Fibroblast of the conjunctiva (primary cell): ENCODE measurements at regions not wholly inside any gene's neighbourhood (a gene's known extent, or its start where the extent isn't known, plus 50 kb on each side); places are given as distances from the start of the nearest gene placed in this dataset.
"Not testable (repeated sequence)": the region's sequence is repeated elsewhere in the genome, so short reads cannot be mapped to it uniquely, and the experiment has no call there.

Experiments used
- DNase-seq: peaks from one replicate; pipeline ENCODE4 v3.0.0-alpha.2; 2010; ENCODE audit warnings: low read depth

DNA sequence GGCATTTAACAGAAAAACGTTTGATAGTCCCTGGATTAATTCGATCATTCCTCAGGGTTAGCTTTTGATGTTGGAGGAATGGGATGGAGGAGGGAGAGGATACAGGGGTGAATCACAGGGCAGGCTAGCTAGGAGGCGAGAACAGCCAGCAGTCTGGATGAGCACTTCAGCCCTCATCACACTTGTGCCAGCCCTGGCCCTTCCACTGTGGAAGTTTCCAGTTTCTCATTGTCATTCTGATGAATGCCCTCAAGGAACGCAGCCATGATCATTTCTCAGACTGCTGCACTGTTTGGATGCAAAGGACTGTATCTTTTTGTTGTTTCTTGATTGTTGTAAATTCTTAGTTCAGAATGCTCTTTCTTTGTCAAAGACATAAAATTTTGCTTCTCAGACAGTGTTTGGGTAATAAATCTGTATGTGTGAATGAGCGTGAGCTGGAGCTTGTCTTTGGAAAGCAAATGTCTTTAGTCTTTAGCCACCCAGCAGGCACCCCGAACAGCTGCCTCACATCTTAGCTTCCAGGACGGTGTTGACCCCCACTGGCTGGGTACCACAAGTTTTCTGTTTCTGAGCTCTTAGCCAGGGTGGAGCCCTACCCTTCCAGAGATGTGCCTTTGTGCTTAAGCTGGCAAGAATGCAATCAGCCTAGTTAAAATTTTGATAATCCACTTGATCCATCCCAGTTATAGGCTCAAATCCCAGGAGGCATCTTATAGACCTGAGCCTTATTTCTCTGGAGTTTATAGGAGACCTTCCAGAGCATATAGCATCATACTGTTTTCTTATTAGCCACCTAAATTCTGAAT is 121.1 kb downstream of the PDCD6IP start:
- DNase-seq: no peak

GRCh38 chr3:33920511-33920910 is 122.1 kb downstream of the PDCD6IP start:
- no peak for DNase-seq

DNA sequence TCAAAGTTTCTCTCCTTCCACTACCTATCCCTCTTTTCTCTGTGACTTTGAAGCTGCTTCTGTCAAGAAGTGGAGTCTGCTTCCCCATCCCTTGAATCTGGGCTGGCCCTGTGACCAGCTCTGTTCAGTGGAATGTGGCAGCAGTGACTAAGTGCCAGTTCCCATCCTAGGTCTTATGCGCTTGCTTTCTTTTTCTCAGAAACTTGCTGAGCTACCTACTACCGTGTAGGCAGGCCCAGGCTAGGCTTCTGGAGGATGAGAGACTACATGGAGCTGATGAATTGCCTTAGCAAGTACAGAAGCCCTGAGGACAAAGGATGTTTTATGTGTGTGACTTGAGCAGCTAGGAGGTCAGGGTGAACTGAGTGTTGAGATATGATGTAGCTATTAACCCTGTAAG is 123.2 kb downstream of the PDCD6IP start:
- no peak for DNase-seq

DNA sequence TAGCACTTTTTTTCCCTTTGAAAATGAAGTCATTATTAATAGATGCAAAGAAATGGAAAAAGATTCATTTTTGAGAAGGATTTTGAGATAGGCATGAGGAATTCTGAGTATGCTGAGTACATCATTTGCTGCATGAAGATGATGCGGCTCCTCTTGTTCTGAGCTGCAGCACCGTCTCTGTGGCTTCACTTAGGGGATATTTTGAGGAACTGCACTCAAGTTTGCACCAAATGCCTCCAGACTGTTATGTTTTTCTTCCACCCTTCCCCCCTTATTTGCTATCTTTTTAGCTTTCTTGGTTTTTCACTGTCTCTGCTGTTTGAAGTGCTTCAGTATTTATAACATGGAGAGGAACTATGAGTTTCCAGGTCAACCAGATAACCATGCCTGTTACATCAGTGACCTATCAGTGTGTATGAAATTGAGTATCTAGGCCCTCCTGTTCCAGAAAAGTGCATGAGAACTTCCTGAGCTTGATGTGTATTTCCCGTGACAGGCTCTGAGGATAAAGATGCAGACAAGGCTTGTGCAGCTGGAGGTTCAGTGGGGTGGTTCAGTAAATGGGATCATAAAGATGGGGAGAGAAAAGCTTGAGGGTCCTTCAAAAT is 128.7 kb downstream of the PDCD6IP start:
- DNase-seq: no peak

GRCh38 chr3:33929813-33930212 is 131.4 kb downstream of the PDCD6IP start:
- no peak for DNase-seq

DNA sequence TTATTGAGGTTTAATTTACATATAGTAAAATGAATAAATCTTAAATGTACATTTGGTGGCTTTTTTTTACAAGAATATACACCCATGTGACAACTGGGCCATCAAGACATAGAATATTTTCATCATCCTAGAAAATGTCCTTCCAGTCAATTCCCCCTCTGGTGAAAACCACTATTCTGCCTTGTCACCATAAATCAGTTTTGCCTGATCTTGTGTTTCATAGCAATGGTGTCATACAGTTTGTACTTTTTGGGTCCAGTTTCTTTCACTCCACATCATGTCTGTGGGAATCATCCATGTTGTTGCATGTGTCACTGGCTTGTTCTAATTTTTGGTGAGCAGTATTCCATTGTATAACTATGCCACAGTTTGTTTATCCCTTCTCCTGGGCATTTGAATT is 133.1 kb downstream of the PDCD6IP start:
- DNase-seq: no peak

GRCh38 chr3:33932010-33932764 is 133.8 kb downstream of the PDCD6IP start:
- DNase-seq: no peak

- no peak for DNase-seq
Observed at GRCh38 chr3:33936171-33936920, 137.9 kb downstream of the PDCD6IP start.

DNA sequence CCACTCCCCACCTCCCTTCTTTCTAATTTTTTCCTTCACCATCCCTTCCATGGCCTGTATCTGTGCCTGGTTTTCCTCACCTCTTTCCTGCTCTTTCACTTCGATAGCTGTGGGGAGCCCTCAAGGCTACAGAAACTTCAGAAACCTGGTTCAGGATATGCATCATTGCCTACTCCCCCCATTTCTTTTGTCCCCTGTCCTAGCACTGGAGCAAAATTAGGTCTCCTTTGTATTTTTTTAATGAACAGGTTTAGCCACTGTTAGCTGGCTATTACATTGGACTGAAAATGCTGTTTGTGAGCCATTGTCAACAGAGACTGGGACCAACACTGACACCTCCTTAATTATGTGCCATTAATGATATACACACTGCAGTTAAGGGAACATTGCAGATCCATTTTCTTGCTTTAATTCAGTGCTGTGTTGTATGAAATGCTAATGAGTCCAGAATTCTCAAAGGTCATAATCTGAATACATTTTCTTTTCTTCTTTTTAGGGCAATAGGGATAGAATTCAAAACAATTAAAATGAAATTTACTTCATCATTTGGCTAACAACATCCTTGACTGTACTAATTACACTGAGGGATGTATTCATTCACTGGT is 138.6 kb downstream of the PDCD6IP start:
- no peak for DNase-seq

DNA sequence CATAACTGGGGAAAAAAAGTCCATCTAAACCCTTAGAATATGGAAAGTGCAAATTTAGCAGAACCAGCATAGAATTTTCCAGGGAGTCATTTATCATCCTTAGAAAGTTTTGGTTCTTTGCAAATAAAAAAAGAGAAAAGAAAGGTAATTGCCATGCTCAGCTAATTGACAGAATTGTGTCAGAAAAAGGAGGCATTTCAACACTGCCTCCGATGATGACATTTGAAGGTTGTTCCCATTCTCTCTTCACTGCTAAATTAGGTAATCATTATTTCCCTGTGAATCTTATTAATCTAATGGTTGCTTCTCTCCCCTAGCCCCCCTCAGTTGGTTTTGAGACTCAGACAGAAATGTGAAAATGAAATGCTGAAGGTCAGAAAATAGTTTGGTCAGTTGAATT is 139.2 kb downstream of the PDCD6IP start:
- DNase-seq: no peak

- no peak for DNase-seq
Observed at GRCh38 chr3:33940149-33940548, 141.7 kb downstream of the PDCD6IP start.

- DNase-seq: no peak
Observed at GRCh38 chr3:33940736-33941135, 142.3 kb downstream of the PDCD6IP start.

DNA sequence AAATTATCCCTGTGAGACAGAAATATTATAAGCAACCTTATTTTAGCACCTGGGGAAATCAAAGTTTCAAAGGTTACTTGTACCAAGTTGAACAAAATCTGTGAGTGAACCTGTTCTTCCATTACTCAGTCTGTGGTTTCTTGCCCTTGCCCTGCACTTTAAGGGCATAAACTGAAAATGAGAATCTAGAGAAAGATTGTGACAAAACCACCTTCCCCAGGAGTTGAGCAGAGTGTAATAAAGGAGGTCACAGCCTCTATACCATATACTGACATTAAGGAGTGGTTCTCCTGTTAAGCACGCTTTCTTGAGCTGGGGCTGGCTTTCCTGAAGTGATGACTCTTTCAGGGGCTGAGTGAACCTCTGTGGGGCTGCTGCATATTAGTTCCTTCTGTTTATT is 143.4 kb downstream of the PDCD6IP start:
- no peak for DNase-seq

- DNase-seq: no peak
Observed at GRCh38 chr3:33942483-33943150, 144.2 kb downstream of the PDCD6IP start.

DNA sequence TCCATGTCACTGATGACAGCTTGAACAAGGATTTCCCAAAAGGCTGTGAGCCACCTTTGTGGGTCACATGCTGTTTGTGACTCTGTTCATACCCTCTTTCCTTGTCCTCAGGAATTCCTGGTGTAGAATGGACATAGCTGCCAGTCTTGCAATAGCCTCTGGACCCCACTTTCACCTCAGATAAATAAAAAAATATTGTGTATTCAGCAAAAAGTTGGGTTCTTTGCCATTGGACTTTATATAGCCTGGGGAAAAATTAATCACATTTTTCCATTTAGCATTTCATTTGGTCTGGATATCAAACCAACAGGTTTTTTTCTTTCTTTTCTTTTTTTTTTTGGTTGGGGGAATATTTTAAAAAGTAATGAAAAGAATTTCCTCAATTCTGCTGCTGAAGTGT is 144.8 kb downstream of the PDCD6IP start:
- DNase-seq: no peak

DNA sequence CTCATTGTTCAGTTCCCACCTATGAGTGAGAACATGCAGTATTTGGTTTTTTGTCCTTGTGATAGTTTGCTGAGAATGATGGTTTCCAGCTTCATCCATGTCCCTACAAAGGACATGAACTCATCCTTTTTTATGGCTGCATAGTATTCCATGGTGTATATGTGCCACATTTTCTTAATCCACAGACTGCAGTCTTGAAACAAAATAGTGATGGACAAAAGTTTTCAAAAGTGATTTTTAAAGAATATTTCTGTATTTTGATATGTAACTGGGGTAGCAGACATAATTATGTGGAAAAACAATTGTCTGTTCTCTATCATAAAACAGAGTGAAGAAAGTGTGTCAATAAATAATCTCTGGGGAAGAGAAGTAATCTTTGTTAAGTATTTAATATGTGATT is 148.2 kb downstream of the PDCD6IP start:
- not testable (repeated sequence) for DNase-seq

DNA sequence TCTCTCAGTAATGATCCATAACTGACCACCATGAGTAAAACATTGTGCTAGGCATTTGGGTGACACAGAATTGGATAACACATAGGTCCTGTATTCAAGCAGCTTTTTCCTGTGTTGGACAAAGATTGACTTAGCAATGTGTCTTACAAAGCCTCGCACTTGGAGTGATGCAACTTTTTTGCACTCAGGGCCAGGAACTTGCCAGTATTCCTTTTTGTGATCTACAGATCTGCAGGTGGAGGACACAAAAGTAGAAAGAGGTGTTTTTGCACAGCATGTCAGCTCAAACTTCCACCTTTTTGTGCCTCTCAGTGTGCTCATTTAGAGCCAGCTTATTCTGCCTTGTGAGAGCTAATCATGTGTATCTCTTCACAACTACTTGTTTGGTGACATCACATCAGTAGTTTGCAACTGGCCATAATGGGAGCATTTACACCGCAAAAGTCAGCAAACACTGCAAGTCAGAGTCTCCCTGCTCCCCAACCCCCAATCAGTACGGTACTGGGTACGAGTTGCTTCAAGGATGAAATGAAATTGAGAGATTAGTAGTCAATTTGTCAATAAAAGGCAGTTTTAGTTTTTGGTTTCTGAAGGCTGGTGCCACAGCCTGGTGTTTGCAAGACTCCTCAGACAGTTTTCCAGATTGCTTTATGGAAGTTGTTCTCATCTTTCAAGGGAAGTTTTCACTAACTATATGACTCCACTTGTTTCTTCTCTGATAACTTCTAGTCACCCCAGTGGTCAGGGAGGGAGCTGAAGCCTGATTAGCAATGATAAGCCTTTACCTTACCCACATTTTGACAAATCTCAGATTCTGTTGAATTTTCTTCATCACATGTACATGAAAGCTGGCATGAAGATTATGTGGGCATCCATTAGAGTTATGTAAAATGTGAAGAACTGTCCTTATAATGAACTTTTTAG is 149.1 kb downstream of the PDCD6IP start:
- DNase-seq: no peak

GRCh38 chr3:33949074-33949473 is 150.6 kb downstream of the PDCD6IP start:
- no peak for DNase-seq

GRCh38 chr3:33954956-33955355 is 156.5 kb downstream of the PDCD6IP start:
- DNase-seq: no peak

DNA sequence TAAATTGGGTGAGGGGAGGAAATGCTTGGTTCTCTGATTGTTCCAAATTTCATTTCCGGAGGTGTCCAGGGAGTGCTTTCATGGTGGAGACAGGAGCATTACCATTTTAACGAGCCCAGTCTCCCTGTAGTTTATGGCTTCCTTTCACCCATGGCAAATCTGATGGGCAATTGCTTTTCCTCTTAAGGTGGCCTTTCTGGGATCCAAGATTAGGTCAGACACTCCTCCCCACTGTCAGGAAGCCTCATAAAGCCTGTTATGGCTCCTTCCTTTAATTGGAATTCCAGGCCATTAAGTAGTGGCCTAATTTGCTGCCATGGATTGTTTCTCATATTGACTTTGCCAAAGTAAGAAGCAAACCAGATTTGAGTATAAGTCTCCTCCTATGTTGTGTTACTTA is 157.8 kb downstream of the PDCD6IP start:
- no peak for DNase-seq
